Brain microvascular endothelial cell (primary cell): ENCODE measurements at regions not wholly inside any gene's neighbourhood (a gene's known extent, or its start where the extent isn't known, plus 50 kb on each side); places are given as distances from the start of the nearest gene placed in this dataset.
"Not testable (repeated sequence)": the region's sequence is repeated elsewhere in the genome, so short reads cannot be mapped to it uniquely, and the experiment has no call there.

Source experiments
- DNase-seq: peaks from one replicate; pipeline ENCODE4 v3.0.0-alpha.2; 2020
- H3K27ac ChIP-seq: fragments of 250-450 bp; sonication (Bioruptor Pico); 2 replicates; pipeline ENCODE4 v1.5.1; 2020; ENCODE audit warnings: mild to moderate bottlenecking, moderate library complexity
- H3K27me3 ChIP-seq: fragments of 250-450 bp; sonication (Bioruptor Pico); replicated peaks from 2 replicates; pipeline ENCODE4 v1.5.1; 2020; ENCODE audit warnings: mild to moderate bottlenecking
- H3K36me3 ChIP-seq: fragments of 250-450 bp; sonication (Bioruptor Pico); replicated peaks from 2 replicates; pipeline ENCODE4 v1.5.1; 2020; ENCODE audit warnings: mild to moderate bottlenecking
- H3K4me3 ChIP-seq: 2 replicates; pipeline ENCODE4 v1.5.1; 2011; ENCODE audit warnings: low read depth, mild to moderate bottlenecking, control low read depth, low read length, moderate library complexity
- CTCF ChIP-seq: IDR thresholded peaks from 2 replicates; pipeline ENCODE4 v1.5.1; 2011; ENCODE audit warnings: low read depth, mild to moderate bottlenecking, moderate library complexity, low read length, control low read depth, inconsistent platforms; ENCODE audit errors: missing control alignments
- in situ Hi-C: cut with HindIII; loops from 2 replicates; pipeline ENCODE4 v1.10.0; 2017; ENCODE audit warnings: low sequenced_read_pairs, low pct_ligation_motif_present

GRCh38 chr10:109591601-109592000, 331.7 kb downstream of the XPNPEP1 start:
- no peak overlapping the region for H3K4me3 ChIP-seq
- in situ Hi-C loops = no loop called here
- no peaks in the 10 kb centered on the region for H3K27me3 ChIP-seq
- no peak for TF ChIP-seq CTCF
- H3K36me3 ChIP-seq = no peaks in the 10 kb centered on the region
- DNase-seq = no peak
- no peak overlapping the region for H3K27ac ChIP-seq

GRCh38 chr10:109588259-109588658, 335.1 kb downstream of the XPNPEP1 start:
- TF ChIP-seq CTCF = no peak
- Histone ChIP-seq H3K27ac (no peak overlapping the region), H3K27me3 (no peaks in the 10 kb centered on the region), H3K4me3 (no peak overlapping the region), H3K36me3 (no peaks in the 10 kb centered on the region)
- in situ Hi-C loops = no loop called here
- no peak for DNase-seq

GRCh38 chr10:109587366-109587765, 335.9 kb downstream of the XPNPEP1 start:
- in situ Hi-C loops = no loop called here
- no peak overlapping the region for H3K27ac ChIP-seq
- no peak for TF ChIP-seq CTCF
- no peak for DNase-seq
- no peaks in the 10 kb centered on the region for H3K36me3 ChIP-seq
- H3K27me3 ChIP-seq = no peaks in the 10 kb centered on the region
- no peak overlapping the region for H3K4me3 ChIP-seq

GRCh38 chr10:109556399-109556798, 366.9 kb downstream of the XPNPEP1 start:
- no peaks in the 10 kb centered on the region for H3K36me3 ChIP-seq
- TF ChIP-seq CTCF = no peak
- no peak overlapping the region for H3K27ac ChIP-seq
- H3K4me3 ChIP-seq = no peak overlapping the region
- in situ Hi-C loops = no loop called here
- no peak for DNase-seq
- no peaks in the 10 kb centered on the region for H3K27me3 ChIP-seq

- H3K27me3 ChIP-seq, H3K4me3 ChIP-seq, in situ Hi-C loops, H3K27ac ChIP-seq, DNase-seq, H3K36me3 ChIP-seq: not testable (repeated sequence)
These were observed 381.2 kb downstream of the XPNPEP1 start for GRCh38 chr10:109542050-109542603.

- no peak for TF ChIP-seq CTCF
- H3K27me3 ChIP-seq = no peaks in the 10 kb centered on the region
- in situ Hi-C loops = no loop called here
- H3K27ac ChIP-seq = no peak overlapping the region
- H3K4me3 ChIP-seq = no peak overlapping the region
- no peak for DNase-seq
- H3K36me3 ChIP-seq = no peaks in the 10 kb centered on the region
These were observed 389.1 kb downstream of the XPNPEP1 start for GRCh38 chr10:109534193-109534592.
